ENCODE measurements at regions not wholly inside any gene's neighbourhood (a gene's known extent, or its start where the extent isn't known, plus 50 kb on each side); places are given as distances from the start of the nearest gene placed in this dataset.

DNA sequence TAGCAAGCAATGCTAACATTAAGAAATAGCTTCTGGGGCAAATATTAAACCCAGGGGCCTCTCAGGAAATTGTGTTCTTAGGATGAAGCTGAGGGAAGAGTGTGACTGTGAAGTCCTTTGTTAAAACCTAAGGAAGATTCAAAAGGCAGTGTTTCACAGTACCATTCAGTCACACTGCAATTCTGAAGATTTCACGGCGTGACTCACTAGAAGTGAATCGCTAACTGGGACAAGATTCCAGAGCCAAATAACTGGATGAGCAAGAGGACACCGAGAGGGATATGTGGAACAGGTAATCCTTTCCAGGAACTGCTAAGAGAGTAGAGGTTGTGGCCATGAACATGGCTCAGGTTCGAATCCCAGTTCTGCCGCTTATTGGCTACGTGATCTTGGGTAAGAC lies 61.8 kb upstream of the SMAD3 start:
- Histone ChIP-seq H3K4me1 (no peaks in the 10 kb centered on the region), H3K4me3 (no peak overlapping the region), H3K9me3 (no peaks in the 10 kb centered on the region), H3K27ac (no peak overlapping the region), H3K36me3 (no peaks in the 10 kb centered on the region), H3K27me3 (no peaks in the 10 kb centered on the region)
- TF ChIP-seq EP300 (IDR thresholded peaks at IDR 0.05) (no peak), POLR2AphosphoS5 (IDR thresholded peaks at IDR 0.05) (no peak), POLR2A (IDR thresholded peaks at IDR 0.05) (no peak)
- TF ChIP-seq, protein P1, sequence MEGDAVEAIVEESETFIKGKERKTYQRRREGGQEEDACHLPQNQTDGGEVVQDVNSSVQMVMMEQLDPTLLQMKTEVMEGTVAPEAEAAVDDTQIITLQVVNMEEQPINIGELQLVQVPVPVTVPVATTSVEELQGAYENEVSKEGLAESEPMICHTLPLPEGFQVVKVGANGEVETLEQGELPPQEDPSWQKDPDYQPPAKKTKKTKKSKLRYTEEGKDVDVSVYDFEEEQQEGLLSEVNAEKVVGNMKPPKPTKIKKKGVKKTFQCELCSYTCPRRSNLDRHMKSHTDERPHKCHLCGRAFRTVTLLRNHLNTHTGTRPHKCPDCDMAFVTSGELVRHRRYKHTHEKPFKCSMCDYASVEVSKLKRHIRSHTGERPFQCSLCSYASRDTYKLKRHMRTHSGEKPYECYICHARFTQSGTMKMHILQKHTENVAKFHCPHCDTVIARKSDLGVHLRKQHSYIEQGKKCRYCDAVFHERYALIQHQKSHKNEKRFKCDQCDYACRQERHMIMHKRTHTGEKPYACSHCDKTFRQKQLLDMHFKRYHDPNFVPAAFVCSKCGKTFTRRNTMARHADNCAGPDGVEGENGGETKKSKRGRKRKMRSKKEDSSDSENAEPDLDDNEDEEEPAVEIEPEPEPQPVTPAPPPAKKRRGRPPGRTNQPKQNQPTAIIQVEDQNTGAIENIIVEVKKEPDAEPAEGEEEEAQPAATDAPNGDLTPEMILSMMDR (IDR thresholded peaks at IDR 0.05), result no peak
- DNase-seq, result no peak
- WGBS, 2 donors, result 98% methylated on average over 7 of the region's 7 CpGs
- no peak for ATAC-seq (ENCODE audit: low FRiP score in 2 of 2)

DNA sequence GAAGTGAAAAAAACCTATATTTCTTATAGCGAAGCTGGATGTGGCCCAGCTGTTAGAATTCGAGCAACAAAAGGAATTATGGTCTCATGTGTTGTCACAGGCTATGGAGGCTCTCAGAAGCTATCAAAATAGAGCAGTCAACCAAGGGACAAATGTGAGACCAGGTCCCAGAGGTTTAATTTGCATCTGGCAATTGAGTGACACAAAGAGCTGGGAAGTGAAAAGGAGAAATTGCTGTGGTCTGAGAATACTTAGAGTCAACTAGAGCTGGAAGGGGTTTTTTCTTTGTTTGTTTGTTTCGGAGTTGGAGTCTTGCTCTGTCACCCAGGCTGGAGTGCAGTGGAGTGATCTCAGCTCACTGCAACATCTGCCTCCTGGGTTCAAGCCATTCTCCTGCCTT lies 61.3 kb upstream of the SMAD3 start:
- no peak for TF ChIP-seq POLR2AphosphoS5 (IDR thresholded peaks at IDR 0.05)
- TF ChIP-seq EP300 (IDR thresholded peaks at IDR 0.05), result no peak
- TF ChIP-seq, protein P1 (IDR thresholded peaks at IDR 0.05), result no peak
- TF ChIP-seq POLR2A (IDR thresholded peaks at IDR 0.05), result no peak
- WGBS, 2 donors, result 92 to 95% methylated on average over 3 of the region's 3 CpGs
- ATAC-seq (ENCODE audit: low FRiP score in 2 of 2) (no peak), DNase-seq (no peak)
- no peak overlapping the region for H3K4me3 ChIP-seq
- H3K9me3 ChIP-seq, result no peaks in the 10 kb centered on the region
- H3K27me3 ChIP-seq, result no peaks in the 10 kb centered on the region
- H3K27ac ChIP-seq, result no peak overlapping the region
- no peaks in the 10 kb centered on the region for H3K36me3 ChIP-seq
- no peaks in the 10 kb centered on the region for H3K4me1 ChIP-seq

DNA sequence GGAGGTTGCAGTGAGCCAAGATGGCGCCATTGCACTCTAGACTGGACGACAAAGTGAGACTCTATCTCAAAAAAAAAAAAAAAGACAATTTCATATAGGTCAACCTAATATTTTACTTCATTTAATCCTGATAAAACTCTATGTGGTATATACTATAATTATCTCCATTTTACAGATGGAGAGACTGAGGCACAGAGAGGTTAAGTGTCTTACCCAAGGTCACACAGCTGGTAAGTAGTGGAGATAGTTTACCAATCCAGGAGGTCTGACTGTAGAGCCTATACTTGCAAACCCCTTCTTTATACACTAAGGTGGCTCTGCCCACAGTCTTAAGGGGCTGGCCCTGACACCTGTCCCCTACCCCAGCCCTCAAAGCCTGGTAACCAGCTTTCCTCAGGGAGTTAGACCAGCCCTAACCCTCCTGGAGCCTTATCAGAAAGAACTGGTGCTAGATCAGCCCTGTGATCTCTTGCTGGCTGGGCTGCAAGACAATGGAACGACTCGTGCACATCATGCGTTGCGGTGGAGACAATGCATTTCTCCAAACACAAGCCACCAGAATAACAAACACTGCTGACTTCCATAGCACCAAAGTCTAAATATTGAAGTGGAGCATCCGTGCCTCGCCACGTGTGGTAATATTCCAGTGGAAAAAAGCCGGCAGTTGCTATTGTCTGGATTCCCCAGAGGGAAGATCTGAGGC lies 60.0 kb upstream of the SMAD3 start:
- WGBS, 2 donors, result 69 to 70% methylated on average over 10 of the region's 10 CpGs
- no peak for TF ChIP-seq EP300 (IDR thresholded peaks at IDR 0.05)
- TF ChIP-seq, protein P1 (IDR thresholded peaks at IDR 0.05), result no peak
- TF ChIP-seq POLR2AphosphoS5 (IDR thresholded peaks at IDR 0.05), result no peak
- TF ChIP-seq POLR2A (IDR thresholded peaks at IDR 0.05), result no peak
- Histone ChIP-seq H3K9me3 (no peaks in the 10 kb centered on the region), H3K4me3 (no peak overlapping the region), H3K27me3 (no peaks in the 10 kb centered on the region), H3K27ac (no peak overlapping the region), H3K4me1 (no peaks in the 10 kb centered on the region), H3K36me3 (no peaks in the 10 kb centered on the region)
- DNase-seq, result no peak
- no peak for ATAC-seq (ENCODE audit: low FRiP score in 2 of 2)

DNA sequence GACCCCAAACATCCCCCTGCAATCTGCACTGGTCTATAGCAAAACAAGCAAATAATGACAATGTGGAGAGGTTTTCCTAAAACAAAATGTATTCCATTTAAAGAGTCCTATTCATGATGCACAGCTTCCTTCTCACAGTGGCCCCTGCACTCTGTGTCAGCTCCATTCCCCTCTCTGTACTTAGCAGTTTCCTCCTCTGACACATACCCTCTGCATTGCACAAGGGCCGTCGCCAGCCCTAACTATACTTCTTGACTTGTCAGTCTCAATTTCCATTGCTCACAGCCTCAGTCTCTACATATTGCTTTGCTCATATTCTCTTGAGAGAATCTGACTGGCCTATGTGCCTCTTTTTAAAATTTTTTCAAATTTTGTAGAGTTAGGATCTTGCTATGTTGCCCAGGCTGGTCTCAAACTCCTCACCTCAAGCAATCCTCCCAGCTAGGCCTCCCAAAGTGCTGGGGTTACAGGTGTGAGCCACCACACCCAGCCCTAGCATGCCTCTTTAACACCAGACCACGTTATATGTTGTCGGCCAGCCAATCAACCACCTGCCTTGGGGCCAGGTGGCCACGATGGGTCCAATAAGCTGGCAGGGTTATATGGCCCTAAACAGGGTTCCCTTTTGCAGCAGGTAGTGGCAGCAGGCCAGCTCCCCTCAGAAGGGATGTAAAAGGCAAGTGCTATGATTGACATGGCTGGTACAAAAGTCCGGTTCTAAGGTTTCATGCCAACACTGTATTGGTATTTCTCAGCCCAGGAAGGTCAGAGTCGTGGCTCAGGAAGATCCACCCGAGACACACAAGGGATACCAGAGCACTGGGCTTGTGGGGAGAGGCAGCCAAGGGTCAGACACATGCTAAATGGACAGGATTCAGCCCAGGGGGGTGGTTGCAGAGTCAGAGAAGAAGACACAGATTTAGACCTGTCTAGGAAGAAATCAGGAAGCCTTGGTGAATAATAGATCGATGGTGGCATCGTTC lies 59.0 kb upstream of the SMAD3 start:
- Histone ChIP-seq H3K4me3 (no peak overlapping the region), H3K9me3 (no peaks in the 10 kb centered on the region), H3K4me1 (no peaks in the 10 kb centered on the region), H3K27ac (no peak overlapping the region), H3K36me3 (no peaks in the 10 kb centered on the region), H3K27me3 (no peaks in the 10 kb centered on the region)
- TF ChIP-seq POLR2A (IDR thresholded peaks at IDR 0.05) (no peak), EP300 (IDR thresholded peaks at IDR 0.05) (no peak), POLR2AphosphoS5 (IDR thresholded peaks at IDR 0.05) (no peak)
- TF ChIP-seq, protein P1 (IDR thresholded peaks at IDR 0.05), result no peak
- ATAC-seq (ENCODE audit: low FRiP score in 2 of 2) (no peak), DNase-seq (no peak)
- WGBS, 2 donors, result 84 to 85% methylated on average over 8 to 10 of the region's 10 CpGs

Data from upper lobe of left lung (tissue), 6 donors.